ENCODE measurements at regions not wholly inside any gene's neighbourhood (a gene's known extent, or its start where the extent isn't known, plus 50 kb on each side); places are given as distances from the start of the nearest gene placed in this dataset.

- no peak for TF ChIP-seq CTCF (IDR thresholded peaks at IDR 0.05)
- no peak for TF ChIP-seq POLR2A (IDR thresholded peaks at IDR 0.05)
Observed at GRCh38 chr1:113314600-113314999, 75.7 kb upstream of the MAGI3 start.

Data from Peyer's patch (tissue), 4 donors.